ENCODE measurements at regions not wholly inside any gene's neighbourhood (a gene's known extent, or its start where the extent isn't known, plus 50 kb on each side); places are given as distances from the start of the nearest gene placed in this dataset.

GRCh38 chr15:94893091-94893490 lies 661.7 kb downstream of the MCTP2 start:
- DNase-seq, result no peak

DNA sequence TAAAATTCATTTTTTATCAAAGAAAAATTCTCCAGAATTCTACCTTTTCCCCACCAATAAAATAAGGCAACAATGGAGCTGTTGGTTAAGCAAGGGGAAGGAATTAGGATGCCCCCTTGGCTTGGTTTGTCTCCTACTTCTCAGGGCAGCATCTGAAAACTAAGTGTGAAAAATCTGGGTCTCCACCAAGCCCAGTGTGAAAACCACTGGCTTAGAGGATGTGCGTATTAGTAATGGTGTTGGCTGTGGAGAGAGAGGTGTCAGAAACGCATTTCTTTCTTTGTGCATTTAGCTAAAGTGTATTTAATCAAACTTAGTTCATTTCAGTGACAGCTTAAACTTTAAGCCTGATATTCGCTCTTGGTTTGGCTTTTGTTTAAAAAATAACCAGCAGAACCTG lies 662.7 kb downstream of the MCTP2 start:
- DNase-seq, result no peak

DNA sequence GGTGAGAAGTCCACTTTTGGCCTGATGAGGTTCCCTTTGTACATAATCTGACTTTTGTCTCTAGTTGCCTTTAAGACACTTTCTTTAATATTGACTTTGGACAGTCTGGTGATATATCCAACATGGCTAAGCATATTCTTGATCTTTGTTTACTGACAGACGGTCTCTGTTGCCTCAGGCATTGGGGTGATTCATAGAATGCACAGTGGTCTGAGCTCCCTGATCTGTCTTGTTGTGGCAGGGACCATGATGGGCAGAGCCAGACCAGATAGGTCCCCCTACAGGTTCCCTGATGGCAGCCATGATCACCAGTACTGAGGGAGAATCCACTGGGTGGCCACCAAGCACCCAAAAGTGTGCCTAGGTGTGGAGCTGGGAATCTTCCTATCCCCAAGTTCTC lies 678.1 kb downstream of the MCTP2 start:
- no peak for DNase-seq

DNA sequence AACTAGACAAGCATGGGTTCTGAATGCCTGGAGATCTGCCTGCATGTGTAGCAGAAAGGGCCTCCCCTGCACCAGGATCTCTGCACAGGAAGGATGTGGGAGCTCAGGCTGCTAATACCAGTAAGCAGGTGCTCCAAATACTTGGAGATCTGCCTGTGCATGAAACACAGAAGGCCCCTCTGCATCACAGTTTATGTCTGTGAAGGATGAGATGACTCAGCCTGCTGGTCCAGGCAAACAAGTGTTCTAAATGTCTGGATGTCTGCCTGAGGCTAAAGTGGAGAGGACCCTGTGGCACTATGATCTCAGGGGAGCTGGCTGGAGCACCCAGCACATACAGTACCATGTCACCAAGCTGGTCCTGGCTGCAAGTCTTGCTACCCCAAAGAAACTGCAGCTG lies 678.8 kb downstream of the MCTP2 start:
- DNase-seq, result no peak

DNA sequence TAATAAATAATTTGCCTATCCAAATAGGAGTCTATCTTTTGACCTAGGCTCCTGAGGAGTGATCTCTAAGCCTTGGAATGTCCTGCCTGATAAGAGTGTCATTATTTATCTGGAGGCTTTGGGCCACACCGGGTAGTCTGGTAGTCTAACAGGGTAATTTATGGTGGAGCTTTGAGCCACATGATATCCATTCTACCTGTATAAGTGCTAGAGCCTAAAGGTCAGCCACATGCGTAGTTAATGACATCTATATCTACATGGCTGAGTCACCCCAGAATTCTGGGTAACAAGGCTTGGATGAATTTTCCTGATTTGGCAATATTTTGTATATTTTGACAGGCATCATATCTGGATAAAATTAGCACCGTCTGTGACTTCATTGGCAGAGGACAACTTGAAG lies 681.4 kb downstream of the MCTP2 start:
- DNase-seq, result no peak

- no peak for DNase-seq
These were observed 685.7 kb downstream of the MCTP2 start for GRCh38 chr15:94917068-94917467.

DNA sequence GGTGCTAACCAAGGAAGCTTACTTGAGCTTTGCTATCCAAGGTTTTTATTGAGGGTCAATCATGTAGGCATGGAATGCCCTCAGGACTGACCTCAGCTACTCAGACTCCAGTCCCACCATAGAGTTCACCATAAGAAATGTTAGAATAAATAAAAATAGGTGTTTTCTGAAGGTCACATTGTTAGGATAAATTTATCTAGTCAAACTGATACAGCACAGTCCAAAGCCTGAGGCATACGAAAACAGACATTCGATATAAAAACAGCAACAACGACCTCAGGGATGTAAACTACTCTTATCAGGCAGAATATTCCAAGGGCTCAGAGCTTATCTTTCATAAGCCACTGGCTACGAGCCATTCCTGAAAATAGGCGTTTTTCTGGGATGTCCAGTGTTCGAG lies 690.6 kb downstream of the MCTP2 start:
- no peak for DNase-seq

- DNase-seq, result no peak
These were observed 692.7 kb downstream of the MCTP2 start for GRCh38 chr15:94924057-94924456.

DNA sequence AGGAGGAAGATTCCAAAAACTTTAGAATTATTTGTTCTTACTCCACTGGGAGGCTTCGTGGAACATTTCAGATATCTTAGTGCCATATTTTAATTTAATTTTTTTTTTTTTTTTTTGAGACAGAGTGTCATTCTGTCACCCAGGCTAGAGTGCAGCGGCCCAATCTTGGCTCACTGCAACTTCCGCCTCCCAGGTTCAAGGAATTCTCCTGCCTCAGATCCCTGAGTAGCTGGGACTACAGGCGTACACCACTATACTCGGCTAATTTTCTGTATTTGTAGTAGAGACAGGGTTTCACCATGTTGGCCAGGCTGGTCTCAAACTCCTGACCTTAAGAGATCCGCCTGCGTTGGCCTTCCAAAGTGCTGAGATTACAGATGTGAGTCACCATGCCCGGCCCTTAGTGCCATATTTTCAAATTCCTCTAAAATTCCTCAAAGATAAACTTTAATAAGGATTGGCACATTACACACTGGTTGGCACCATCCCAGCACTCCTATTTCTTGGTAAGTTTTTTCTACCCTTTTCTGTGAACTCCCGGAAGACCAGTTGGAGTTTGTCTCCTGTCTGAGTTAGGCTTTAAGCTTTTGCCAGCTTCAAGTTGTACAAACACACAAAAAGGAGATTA lies 693.7 kb downstream of the MCTP2 start:
- no peak for DNase-seq

GRCh38 chr15:94925680-94926079 lies 694.3 kb downstream of the MCTP2 start:
- no peak for DNase-seq

DNA sequence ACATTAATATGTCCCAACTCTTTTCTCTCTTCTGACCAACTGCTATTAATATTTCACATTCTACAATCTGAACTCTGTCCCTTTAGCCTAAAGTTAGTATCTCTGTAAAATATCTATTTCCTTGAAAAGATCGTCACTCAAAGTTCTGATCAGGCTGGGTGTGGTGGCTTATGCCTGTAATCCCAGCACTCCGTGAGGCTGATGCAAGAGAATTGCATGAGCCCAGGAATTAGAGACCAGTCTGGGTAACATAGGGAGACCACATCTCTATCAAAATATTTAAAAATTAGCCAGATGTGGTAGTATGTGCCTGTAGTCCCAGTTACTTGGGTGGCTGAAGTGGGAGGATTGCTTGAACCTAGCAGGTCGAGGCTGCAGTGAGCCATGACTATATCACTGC lies 695.6 kb downstream of the MCTP2 start:
- DNase-seq, result no peak

- DNase-seq, result no peak
These were observed 697.9 kb downstream of the MCTP2 start for GRCh38 chr15:94929282-94929681.

- DNase-seq, result no peak
These were observed 699.1 kb downstream of the MCTP2 start for GRCh38 chr15:94930441-94930840.

GRCh38 chr15:94930960-94931359 lies 699.6 kb downstream of the MCTP2 start:
- no peak for DNase-seq

GRCh38 chr15:94934440-94934839 lies 703.1 kb downstream of the MCTP2 start:
- DNase-seq, result no peak

GRCh38 chr15:94937242-94937641 lies 705.9 kb downstream of the MCTP2 start:
- DNase-seq, result no peak

GRCh38 chr15:94943888-94944287 lies 712.5 kb downstream of the MCTP2 start:
- DNase-seq, result no peak

GRCh38 chr15:94951538-94951937 lies 720.2 kb downstream of the MCTP2 start:
- no peak for DNase-seq

DNA sequence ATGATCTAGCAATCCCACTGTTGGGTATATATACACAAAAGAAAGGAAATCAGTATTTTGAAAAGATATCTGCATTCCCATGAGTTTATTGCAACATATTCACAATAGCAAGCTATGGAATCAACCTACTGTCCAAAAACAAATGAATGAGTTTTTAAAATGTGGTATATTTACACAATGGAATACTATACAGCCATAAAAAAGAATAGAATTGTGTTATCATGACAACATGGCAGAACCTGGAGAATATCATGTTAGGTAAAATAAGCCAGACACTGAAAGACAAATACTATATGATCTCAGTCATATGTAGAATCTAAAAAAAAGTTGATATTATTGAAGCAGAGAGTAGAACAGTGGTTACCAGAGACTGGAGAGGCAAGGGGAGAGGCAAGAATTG lies 732.6 kb downstream of the MCTP2 start:
- DNase-seq, result no peak

- no peak for DNase-seq
These were observed 734.2 kb downstream of the MCTP2 start for GRCh38 chr15:94965593-94965992.

- no peak for DNase-seq
These were observed 736.8 kb downstream of the MCTP2 start for GRCh38 chr15:94968133-94968532.

DNA sequence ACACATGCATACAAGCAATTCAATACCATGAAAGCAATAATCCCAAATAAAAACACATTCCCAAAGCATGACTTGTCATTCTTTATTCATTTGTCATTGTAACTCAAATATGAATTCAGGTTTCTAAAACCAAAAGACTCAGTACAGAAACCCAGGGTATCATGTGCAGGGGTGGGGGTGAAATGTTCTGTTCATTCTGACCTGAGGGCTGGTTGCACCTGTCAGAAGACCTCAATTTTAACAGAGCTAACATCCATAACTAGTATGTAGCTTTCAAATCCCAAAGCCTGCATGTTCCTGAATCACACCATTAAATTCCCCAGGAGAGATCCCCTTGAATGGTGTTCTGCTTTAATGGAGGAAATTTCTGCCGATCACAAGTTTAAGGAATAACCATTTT lies 738.7 kb downstream of the MCTP2 start:
- DNase-seq, result no peak

DNA sequence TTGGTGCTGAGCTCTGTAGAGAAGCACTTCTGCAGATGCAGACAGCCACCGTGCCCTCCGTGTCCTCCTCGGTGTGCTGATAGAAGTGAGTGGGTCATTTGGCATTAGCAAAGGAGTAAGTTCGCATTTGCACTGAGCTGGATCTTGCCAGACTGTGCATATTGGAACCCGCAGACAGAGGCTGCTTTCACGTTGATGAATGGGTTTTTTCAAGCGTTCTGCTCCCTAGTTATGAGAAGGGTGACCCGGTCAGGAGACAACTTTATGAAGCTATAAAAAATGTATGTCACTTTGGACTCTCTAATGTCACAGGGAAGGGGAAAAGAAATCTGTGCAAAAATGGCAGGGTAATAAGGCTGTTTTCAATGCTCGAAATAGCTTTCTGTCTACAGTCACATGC lies 739.4 kb downstream of the MCTP2 start:
- DNase-seq, result no peak

DNA sequence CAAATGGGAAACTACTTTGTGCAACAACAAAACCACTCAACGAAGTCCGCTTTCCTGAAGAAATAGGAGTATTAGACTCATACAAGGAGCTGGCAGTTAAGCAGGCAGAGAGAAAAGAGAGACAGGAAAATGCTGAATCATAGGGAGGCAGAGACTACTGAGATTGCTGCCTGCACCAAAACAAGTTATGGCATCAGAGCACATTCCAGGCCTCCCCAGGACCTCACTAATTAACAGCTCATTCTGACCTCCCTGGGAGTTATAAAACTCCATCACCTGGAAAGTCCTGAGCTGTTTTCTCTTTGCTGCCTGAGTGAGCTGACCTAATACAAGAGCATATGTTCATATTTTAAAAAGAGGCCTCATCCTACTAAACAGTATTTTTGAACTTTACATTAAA lies 741.0 kb downstream of the MCTP2 start:
- DNase-seq, result no peak

Measured in hypothalamus (tissue), 51 donors.